HG02610 (cell line): ENCODE measurements at regions not wholly inside any gene's neighbourhood (a gene's known extent, or its start where the extent isn't known, plus 50 kb on each side); places are given as distances from the start of the nearest gene placed in this dataset.

Experiments used
- ATAC-seq: cut with Tn5 transposase; IDR thresholded peaks from one replicate; pipeline ENCODE4 v1.9.1; 2021; ENCODE audit warnings: mild to moderate bottlenecking, moderate library complexity; ENCODE audit not compliant: unreplicated experiment

- peak; percentile 92 for ATAC-seq
Observed at GRCh38 chr11:88231894-88232482, 56.7 kb upstream of the RAB38 start.

GRCh38 chr11:88229303-88229702, 54.1 kb upstream of the RAB38 start:
- ATAC-seq = no peak
